ENCODE measurements at regions not wholly inside any gene's neighbourhood (a gene's known extent, or its start where the extent isn't known, plus 50 kb on each side); places are given as distances from the start of the nearest gene placed in this dataset.

DNA sequence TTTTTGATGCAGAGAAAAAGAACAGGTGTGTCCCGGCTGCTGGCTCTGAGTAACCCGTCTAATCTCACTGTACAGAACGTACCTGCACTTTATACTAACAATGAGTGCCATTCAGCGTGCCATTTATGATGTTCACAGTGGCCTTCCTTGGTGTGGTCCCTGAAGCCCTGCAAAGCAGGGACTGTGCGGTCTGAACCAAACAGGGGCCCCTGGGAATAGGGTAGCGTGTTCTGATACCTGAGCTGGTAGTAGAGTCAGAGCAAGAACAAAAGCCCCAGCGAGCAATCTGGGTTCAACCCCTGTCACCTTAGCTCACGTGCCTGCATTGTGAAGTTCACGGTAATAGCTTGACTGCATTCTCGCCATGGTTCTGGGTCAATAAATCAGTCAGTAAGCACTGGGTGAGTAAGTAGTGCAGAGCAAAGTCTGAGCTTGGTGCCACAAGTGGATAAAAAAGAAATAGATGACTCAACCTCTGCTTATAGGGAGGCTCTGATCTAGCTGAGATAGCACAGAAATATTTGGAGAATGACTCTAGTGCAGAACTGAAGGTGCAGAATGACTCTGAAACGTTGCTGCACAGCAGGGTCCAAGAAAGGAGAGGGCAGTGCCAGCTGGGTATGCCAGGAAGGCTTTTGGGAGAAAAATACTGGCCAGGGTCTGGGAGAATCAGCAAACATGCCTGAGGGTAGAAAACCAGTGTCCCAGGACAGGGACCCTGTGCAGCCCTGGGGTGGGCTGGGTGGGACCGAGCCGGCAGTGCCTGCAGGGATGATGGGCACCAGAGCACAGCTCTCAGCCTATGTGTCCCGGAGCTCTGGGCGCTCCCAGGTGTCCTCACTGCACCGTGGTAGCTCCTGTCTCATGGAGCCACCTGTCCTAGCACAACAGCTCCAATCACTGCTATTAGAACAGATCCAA is 125.9 kb downstream of the RHOU start:
- H3K9me3 ChIP-seq (ENCODE audit: control insufficient read depth, insufficient read depth, low read depth, low read length): no peaks in the 10 kb centered on the region
- in situ Hi-C loops (cut with HindIII; ENCODE audit: low pct_unique_long_range_greater_than_20kb, low sequenced_read_pairs) (no loop called here), intact Hi-C loops (cut with micrococcal nuclease; ENCODE audit: unreplicated experiment) (loop anchor here (2.0 kb wide), 1 partner anchor 76 kb away; no protein-coding TSS in a partner anchor)
- BruUV-seq (replicated peaks): no TSS peak
- peak overlapping the region in 1 of 2 experiments; percentile 12; a peak in 2 of 4 replicates for H3K4me3 ChIP-seq (ENCODE audit: low read depth in 2 of 2, low read length in 2 of 2)
- DNase-seq (ENCODE audit: low read depth, low spot score) (peak; percentile 80), ATAC-seq (peak; percentile 95)
- ChIA-PET POLR2A (interaction anchor here (0.7 kb wide), 1 partner anchor 188 kb away, joined by 3 read pairs; no protein-coding TSS in a partner anchor), CTCF (interaction anchor here (0.5 to 0.6 kb wide), 2 partner anchors 11 to 125 kb away, joined by 3 to 6 read pairs; no protein-coding TSS in a partner anchor)
- TF ChIP-seq POLR2AphosphoS5 (IDR thresholded peaks at IDR 0.05; ENCODE audit: low read depth, low read length): peak; percentile 53; the same call in 1 of the 2 replicates
- TF ChIP-seq REST (IDR thresholded peaks at IDR 0.05; ENCODE audit: insufficient read depth in 1 of 2, low read depth in 2 of 2, low read length in 1 of 2): no peak
- no peak for TF ChIP-seq SIN3A (IDR thresholded peaks at IDR 0.05; ENCODE audit: borderline replicate concordance, insufficient read depth, low read depth, low read length)
- TF ChIP-seq TCF7L2 (IDR thresholded peaks at IDR 0.05; ENCODE audit: low read depth, low read length): peak; percentile 80
- peak overlapping the region; percentile 72 for H3K27ac ChIP-seq (ENCODE audit: low read length)
- H3K4me1 ChIP-seq (ENCODE audit: control insufficient read depth, insufficient read depth, low read length): peaks cover 50% of the 10 kb centered on the region
- H3K27me3 ChIP-seq (ENCODE audit: control insufficient read depth, insufficient read depth, low read length): no peaks in the 10 kb centered on the region
- H3K36me3 ChIP-seq (ENCODE audit: control insufficient read depth, insufficient read depth, low read length): no peaks in the 10 kb centered on the region

DNA sequence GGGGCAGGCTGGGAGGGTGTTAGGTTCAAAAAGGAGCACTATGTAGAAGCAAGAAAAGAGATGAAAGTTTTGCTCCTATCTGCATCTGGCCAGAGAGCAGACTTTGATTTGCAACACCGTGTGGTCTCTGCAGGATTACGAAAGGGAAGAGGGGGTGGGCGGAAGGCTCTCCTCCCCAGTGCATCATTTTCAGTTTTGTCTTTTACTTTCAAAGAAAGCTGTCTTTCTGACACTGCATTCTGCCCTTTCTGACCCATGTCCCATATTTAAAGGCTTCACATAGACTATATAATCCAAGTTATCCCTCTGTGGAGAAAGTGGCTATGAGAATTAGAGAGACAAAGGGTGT is 126.5 kb downstream of the RHOU start:
- BruUV-seq (replicated peaks): no TSS peak
- in situ Hi-C loops (cut with HindIII; ENCODE audit: low pct_unique_long_range_greater_than_20kb, low sequenced_read_pairs) (no loop called here), intact Hi-C loops (cut with micrococcal nuclease; ENCODE audit: unreplicated experiment) (loop anchor here (2.0 kb wide), 1 partner anchor 77 kb away; no protein-coding TSS in a partner anchor)
- ChIA-PET POLR2A (no interaction called here), CTCF (interaction anchor here (0.5 to 0.6 kb wide), 2 partner anchors 10 to 126 kb away, joined by 3 to 6 read pairs; no protein-coding TSS in a partner anchor)
- TF ChIP-seq REST (IDR thresholded peaks at IDR 0.05; ENCODE audit: insufficient read depth in 1 of 2, low read depth in 2 of 2, low read length in 1 of 2) (no peak), SIN3A (IDR thresholded peaks at IDR 0.05; ENCODE audit: borderline replicate concordance, insufficient read depth, low read depth, low read length) (no peak), POLR2AphosphoS5 (IDR thresholded peaks at IDR 0.05; ENCODE audit: low read depth, low read length) (no peak), TCF7L2 (IDR thresholded peaks at IDR 0.05; ENCODE audit: low read depth, low read length) (no peak)
- TF ChIP-seq, protein P1, sequence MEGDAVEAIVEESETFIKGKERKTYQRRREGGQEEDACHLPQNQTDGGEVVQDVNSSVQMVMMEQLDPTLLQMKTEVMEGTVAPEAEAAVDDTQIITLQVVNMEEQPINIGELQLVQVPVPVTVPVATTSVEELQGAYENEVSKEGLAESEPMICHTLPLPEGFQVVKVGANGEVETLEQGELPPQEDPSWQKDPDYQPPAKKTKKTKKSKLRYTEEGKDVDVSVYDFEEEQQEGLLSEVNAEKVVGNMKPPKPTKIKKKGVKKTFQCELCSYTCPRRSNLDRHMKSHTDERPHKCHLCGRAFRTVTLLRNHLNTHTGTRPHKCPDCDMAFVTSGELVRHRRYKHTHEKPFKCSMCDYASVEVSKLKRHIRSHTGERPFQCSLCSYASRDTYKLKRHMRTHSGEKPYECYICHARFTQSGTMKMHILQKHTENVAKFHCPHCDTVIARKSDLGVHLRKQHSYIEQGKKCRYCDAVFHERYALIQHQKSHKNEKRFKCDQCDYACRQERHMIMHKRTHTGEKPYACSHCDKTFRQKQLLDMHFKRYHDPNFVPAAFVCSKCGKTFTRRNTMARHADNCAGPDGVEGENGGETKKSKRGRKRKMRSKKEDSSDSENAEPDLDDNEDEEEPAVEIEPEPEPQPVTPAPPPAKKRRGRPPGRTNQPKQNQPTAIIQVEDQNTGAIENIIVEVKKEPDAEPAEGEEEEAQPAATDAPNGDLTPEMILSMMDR (IDR thresholded peaks at IDR 0.05): no peak
- Histone ChIP-seq H3K9me3 (ENCODE audit: control insufficient read depth, insufficient read depth, low read depth, low read length) (no peaks in the 10 kb centered on the region), H3K4me1 (ENCODE audit: control insufficient read depth, insufficient read depth, low read length) (peaks cover 56% of the 10 kb centered on the region), H3K36me3 (ENCODE audit: control insufficient read depth, insufficient read depth, low read length) (no peaks in the 10 kb centered on the region), H3K4me3 (ENCODE audit: low read depth in 2 of 2, low read length in 2 of 2) (no peak overlapping the region), H3K27me3 (ENCODE audit: control insufficient read depth, insufficient read depth, low read length) (no peaks in the 10 kb centered on the region), H3K27ac (ENCODE audit: low read length) (peak overlapping the region; percentile 72)
- ATAC-seq: no peak
- no peak for DNase-seq (ENCODE audit: low read depth, low spot score)

Data from Panc1 (cell line).